ENCODE measurements at regions not wholly inside any gene's neighbourhood (a gene's known extent, or its start where the extent isn't known, plus 50 kb on each side); places are given as distances from the start of the nearest gene placed in this dataset.

GRCh38 chr16:66169817-66170216 is 196.7 kb upstream of the CDH5 start:
- no peak for DNase-seq

- DNase-seq: no peak
Observed at GRCh38 chr16:66168777-66169176, 197.7 kb upstream of the CDH5 start.

DNA sequence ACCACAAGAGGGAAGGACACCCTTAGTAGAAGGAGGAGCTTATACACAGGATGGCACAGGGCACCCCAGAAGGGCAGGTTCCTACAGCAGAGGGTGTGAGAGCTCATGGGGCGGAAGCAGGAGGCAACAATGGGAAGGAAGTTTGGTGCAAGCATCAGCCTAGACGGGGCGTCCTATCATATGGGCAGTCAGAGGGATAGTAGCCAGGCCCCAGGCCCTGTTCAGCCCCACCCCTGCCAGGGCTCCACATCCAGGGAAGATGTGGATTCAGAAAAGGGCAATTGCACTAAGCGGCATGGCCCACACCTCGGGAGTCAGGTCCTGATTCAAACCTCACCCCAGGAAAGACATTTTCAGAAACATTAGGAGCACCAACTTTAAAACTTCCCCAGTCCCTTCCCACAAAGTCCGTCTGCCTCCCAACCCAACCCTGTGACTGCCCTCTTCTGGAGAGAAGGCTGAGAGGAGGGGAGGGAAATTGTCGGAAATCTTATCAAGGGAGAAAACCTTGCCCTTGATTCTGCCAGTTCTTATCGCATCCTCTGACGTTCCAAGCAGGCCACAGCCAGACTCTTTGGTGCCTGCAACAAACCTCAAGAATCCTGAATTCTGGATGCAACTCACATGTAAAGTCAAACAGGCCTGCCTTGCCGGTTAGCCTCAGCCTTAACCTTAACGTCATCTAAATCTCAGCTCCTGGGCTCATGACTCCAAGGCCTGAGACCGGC is 198.8 kb upstream of the CDH5 start:
- no peak for DNase-seq

DNA sequence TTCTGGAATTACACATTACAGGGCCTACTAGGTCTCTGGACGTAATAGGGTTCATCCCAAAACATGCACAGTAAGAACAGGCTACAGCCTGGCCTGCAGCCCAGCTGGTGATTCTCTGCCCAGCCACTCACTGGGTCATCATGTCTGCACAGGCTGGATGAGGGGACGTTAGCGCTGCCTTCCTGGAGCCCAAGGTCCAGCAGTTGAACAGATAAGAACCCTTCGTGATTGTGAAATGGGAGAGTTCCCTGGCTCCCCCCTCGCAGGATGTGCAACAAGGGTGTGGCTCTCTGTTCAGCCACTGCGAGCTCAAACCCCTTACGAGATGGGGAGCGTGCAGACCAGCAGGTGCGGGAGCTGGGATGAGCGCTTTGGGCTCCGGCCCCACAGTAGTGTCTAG is 200.0 kb upstream of the CDH5 start:
- no peak for DNase-seq

DNA sequence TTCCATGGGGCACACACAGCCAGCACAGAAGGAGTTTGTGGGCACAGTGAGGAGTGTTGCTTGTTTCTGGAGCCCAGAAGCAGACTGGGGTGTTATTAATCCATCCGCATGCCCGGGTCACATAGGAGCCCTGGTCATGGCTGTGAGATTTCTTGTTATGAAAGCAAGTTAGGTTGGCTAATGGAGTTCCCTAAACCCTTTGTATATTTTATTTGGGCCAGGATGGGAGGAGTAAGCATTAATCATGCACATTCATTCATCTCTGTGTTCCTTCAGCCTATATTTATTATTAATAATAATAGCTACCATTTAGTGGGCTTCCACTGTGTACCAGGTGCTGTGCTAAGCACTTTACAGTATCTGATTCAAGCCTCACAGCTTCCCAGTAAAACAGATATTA is 200.6 kb upstream of the CDH5 start:
- no peak for DNase-seq

DNA sequence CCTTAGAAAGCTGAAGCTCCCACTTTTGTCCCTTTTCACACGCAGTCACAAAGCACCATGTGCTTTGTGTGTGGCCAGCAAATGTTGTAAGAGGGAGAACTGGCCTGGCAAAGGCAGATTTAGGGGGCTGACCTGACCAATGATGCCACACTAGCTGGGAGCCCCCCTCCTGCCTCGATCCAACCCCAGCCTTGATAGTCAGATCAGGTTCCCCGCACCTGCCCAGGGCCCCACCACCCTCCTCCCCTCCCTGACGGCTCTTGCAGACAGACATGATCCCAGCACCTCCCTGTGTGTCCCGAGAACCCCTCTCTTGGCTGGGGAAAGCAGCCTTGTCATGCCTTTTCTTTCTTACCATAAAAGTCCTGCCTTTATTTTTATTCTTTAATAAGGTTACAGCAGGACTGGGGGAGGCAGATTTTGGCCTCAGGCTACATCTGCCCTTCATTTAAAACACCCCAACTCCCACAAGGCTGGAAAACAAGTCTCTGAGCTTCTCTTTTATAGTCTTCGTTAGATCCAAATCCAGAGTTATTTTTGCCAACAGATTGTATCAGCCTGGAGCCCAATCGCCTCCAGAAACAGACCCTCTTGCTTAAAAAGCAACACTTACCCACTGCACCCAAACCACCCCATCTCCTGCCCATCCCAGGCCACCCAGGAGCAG is 201.8 kb upstream of the CDH5 start:
- DNase-seq: no peak

GRCh38 chr16:66162821-66163220 is 203.7 kb upstream of the CDH5 start:
- DNase-seq: no peak

GRCh38 chr16:66161942-66162341 is 204.5 kb upstream of the CDH5 start:
- DNase-seq: no peak

DNA sequence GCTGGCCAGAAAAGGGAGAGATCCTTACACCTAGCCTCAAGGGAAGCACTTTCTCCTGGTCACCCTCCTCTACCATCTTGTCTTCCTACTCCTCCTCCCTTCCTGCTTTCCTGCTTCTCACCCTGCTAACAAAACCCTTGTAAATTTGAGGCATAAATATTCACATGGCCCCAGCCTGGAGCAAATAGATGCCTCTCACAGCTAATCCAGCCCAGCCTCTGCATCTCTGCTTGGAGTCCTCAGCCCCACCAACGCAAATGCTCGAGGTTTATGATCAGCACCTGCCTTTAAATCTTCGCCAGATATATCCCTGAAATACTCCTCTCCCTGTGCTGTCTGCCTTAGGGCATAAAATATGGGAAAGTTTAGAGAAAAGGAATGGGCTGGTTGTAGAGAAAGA is 205.2 kb upstream of the CDH5 start:
- no peak for DNase-seq

- DNase-seq: no peak
Observed at GRCh38 chr16:66159987-66160386, 206.5 kb upstream of the CDH5 start.

DNA sequence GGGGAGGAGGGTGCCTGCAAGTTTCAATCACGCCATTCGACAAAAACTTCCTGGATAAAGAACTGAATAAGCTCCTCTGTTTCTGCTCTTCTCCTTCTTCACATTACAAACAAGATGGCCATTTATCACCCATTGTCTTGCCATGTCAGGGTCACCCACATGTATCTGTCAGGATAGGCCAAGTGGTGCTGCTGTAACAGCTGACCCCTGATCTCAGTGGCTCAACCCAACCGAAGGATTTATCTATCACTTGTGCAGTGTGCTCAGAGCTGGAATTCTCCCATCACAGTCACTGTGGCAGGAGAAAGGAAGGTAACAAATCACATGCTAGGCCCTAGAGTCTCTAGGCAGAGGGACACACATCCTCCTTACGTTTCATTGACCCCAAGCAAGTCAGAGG is 210.0 kb upstream of the CDH5 start:
- DNase-seq: no peak

GRCh38 chr16:66155933-66156332 is 210.6 kb upstream of the CDH5 start:
- DNase-seq: no peak

GRCh38 chr16:66154801-66155200 is 211.7 kb upstream of the CDH5 start:
- DNase-seq: no peak

DNA sequence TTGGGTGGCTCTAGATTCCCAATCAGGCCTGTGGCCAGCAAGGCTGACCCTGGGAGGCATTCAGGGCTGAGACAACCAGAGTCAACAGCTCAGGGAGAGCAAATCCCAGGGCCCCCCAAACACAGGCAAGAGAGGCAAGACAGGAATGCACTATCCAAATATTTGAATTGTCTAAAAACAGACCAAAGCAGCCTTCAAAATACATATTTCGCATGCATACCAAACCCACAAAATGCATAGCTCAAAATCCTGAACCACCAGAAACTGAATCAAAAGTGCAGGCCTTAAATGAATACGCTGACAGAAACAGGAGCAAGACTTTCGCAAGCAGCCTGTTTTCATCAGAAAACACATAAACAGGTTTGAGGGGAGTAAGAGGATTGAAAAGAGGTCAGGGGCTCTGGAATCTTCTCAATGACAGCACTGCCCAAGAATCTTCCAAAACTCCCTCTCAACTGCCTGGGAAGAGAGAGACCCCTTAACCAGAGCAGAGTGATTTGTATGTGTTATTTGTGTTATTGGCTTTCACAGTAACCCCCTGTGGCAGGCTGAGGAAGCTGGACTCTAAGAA is 213.6 kb upstream of the CDH5 start:
- DNase-seq: no peak

- no peak for DNase-seq
Observed at GRCh38 chr16:66152181-66152580, 214.3 kb upstream of the CDH5 start.

DNA sequence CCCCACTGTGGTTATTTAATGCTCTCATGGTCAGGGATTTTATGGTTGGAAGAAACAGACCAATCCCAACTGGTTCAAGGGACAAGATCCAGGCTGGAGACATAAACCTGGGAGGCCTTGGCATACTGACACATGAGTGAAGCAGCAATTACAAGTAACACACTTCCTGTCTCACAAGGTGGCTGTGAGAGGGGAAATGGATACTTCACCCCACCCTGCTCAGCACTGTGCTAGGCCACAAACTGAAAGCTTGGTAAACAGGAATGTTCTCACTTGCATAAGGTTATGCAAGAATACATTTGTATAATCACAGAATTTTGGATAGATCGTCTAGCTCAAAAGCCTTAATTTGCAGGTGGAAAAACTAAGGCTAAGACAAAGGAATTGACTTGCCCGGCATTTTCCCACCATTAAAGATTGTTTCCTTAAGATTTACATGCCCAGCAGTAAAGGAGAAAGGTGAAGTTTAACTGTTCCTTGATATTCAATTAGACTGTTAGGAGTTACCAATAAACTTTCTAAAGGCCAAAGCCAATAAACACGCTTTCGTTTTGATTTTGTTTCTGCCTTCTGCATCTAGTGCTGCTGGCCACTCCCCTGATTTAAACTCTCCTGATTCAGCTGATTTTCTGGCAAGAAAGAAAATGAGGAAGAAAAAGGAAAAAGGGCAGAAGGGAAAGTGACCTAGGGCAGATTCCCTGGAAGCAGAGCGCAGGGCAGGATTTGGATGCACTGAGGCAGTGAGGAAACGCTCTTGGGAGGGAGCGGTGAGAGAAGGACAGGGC is 215.6 kb upstream of the CDH5 start:
- DNase-seq: no peak

DNA sequence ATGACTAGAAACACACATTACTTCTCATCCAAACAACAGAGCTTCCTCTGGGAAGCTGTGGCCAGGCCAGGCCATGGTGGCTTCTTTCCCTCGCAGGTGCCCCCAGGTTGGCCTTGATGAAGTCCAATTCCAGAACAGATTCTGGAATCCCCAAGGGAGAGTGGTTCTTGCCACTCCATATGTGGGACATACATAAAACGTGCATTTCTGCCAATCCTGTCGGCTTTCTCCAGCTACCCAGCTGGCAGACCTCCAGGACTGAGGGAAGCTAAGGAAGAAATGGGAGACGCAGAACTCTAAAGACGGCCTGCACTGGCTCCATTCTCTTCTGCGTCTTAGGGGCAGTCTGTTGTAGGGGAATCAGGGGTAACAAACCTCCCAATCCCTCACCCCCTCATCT is 219.2 kb upstream of the CDH5 start:
- DNase-seq: no peak

GRCh38 chr16:66146798-66147197 is 219.7 kb upstream of the CDH5 start:
- no peak for DNase-seq

DNA sequence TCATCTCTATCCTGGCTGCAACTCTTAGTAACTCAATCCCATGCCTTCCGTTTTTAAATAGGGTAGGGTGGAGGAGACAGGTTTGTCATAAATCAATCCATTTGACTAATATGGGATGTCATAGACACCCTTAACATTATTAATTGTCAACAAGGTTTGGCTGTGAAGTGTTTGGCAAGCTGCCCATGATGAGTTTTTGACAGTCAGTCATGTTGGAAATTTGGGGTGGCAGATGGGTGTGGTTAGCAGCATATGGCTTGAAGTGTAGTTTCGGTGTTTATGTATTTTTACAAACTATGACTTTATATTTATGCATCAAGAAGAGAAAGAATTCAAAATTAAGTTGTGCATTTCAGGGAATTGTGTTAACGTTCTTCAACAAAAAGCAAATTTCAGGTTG is 221.8 kb upstream of the CDH5 start:
- DNase-seq: no peak

GRCh38 chr16:66143415-66143814 is 223.1 kb upstream of the CDH5 start:
- DNase-seq: no peak

DNA sequence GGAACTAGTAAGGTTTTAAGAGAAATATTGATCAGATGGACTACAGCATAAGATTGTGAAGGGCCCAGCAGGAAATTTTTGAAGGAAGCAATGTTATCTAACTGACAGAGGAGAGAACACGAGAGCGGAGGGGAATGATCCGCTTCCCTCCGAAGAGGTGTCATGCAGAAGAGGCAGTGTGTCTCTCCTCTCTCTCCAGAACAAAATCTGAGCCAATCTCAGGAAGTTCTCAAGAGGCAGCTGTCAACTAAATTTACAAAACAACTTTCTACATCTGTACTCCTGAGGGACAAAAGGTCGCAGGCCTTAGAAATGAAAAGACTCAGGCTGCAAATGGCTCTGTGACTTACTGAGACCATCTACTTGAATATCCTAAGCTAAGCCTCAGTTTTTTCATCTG is 224.6 kb upstream of the CDH5 start:
- DNase-seq: no peak

- DNase-seq: no peak
Observed at GRCh38 chr16:66137853-66138252, 228.6 kb upstream of the CDH5 start.

GRCh38 chr16:66136841-66137240 is 229.7 kb upstream of the CDH5 start:
- DNase-seq: no peak

DNA sequence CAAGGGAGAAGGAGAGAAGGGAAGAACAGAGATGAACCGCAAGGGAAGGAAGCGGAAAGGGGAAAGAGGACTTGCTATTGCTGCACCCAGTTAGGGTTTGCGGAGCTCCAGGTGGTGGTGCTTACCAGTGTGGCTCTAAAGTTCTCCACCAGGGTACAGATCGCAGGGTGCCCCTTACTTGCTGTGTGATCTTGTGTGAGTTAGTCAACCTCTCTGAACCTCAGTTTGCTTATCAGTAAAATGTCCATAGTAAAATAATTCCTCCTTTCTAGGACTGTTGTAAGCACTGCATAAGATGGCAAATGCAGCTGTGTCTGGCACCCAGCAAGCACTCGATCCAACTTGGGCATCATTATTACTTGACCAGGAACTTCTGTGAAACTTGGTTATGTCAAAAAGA is 230.7 kb upstream of the CDH5 start:
- DNase-seq: no peak
